Glomerular visceral epithelial cell (primary cell): ENCODE measurements at regions not wholly inside any gene's neighbourhood (a gene's known extent, or its start where the extent isn't known, plus 50 kb on each side); places are given as distances from the start of the nearest gene placed in this dataset.

Experiments
- DNase-seq: peaks from one replicate; pipeline ENCODE4 v3.0.0-alpha.2; 2016; ENCODE audit errors: extremely low spot score

DNA sequence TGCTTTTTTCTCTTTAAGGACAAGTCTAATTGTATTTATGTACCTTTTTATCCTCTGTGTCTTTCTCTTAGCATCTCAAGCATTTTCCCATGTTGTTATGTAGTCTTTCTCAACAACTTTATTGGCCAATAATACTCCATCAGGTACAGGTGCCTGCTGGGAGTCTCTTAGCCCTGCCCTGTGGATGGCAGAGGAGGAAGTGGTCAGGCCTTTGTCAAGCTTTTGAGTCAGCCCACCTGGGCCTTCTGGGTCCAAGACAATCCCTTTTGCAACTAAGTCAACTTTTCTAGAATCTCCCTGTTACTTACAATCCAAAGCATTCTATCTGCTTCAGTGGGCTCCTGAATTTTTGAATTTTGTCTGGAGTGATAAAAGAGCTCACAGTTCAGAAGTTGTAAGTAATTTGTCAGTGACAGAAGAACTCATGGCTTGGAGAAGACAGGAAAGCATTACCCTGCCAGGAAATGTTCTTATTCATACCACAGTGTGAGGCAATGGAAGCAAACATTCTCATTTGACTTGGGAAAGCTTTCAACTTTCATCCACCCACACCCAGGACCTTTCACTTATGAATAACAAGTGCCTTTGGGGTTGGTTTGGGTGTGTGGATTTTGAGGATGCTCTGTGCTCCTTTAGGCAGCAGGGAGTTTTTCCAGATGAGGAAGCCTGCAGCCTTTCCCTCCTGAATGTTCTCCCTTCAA lies 200.0 kb upstream of the S1PR3 start:
- no peak for DNase-seq

DNA sequence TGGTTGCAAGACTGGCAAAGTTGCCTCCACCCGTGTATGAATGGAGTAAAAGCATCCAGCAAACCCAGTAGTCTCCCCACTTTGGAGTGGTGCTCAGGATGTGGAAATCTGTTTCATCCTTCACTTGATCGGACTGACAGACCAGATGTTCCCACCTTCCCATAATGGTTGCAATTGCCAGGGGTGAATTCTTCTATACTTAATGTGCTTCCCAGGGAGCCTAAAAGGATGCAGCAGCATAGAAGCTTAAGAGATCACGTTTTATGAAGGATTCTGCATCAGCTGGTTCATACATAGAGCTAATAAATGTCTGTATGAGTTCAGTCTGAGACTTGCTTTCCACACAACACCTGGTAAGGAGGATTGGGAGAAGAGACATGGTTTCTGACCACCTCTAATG lies 198.8 kb upstream of the S1PR3 start:
- no peak for DNase-seq

DNA sequence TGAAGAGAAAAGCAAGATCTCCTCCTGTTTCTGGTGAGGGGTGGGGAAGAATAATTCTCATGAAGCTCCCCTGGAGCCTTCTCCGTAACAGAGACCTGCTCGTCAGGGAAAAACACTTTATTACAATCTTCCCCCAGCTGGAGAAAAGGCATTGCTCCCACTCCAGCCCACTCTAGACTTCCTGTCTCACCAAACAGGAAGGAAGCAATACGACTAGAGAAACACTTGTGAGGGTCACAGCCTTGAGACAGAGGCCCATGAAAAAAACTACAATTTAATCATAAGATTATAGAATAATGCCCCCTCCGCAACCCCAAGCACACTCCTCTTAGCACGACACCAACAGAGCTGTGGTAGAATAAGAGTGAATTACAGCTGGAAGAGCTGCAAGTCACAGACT lies 197.2 kb upstream of the S1PR3 start:
- DNase-seq: no peak

DNA sequence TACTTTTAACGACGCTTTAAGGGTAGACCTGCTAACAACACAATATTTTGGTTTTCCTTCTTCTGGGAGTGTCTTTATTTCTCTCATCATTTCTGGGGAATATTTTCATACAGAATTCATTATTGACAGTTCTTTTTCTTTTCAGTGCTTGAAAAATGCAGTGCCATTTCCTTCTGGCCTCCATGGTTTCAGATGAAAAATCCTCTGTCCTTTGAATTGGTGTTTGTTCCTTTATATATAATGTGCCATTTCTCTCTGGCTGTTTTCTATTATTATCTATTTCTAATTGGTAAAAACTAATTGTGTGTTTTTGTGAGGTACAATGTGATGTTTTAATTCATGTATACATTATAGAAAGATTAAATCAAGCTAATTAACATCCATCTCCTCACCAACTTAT lies 194.3 kb upstream of the S1PR3 start:
- no peak for DNase-seq

DNA sequence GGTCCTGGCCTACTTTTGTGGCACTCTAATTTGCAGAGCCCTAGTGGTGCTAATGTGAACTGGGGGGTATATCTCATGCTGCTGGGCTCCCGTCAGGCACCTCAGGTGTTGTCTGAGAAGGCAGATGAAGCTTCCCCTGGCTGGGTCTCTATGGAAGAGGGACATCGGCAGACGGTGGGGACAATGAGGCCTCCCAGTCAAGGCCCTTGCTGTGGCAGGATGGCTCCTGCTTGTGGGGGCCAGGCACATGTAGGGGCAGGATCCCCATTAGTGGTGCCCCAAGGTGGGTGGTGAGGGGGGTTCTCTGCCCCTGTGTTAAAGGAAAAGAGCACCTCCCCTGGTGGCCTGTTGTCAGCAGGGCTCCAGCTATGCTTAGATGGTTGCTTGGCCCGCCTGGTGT lies 192.8 kb upstream of the S1PR3 start:
- no peak for DNase-seq

DNA sequence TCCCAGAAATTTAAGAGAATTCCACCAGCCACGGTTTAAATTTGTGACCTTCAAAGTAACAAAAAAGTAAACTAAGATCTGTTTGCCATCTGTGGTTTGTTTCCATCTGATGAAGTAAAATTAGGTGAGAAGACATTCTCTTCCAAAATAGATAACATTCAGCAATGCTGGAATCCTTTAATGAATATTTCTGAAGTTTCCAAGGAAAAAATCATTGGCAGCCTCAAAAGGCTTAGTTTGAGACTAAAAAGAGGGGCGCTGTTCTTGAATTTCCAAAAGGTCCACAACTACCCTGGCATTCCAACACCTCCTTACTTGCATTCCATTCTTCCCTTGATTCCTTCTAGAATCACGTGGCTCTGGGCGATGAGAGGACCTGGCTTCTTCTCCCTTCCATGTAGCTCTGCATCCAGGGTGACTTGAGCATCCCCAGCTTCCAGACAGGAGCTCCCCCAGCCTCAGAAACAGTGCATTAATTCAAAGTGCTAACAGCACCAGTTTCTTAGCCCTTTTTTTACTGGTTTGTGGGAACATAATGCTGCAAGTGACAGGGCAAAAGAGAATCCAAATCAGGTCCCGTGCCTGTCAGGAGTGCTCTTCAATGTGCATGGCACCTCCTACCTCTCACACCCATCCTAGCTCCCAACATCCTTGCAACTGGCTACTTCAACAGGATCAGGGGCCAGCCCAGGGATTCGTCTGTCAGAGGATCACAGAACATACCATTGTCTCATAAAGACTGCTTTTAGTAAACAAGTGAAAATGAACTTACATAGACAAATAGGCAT lies 191.5 kb upstream of the S1PR3 start:
- no peak for DNase-seq

DNA sequence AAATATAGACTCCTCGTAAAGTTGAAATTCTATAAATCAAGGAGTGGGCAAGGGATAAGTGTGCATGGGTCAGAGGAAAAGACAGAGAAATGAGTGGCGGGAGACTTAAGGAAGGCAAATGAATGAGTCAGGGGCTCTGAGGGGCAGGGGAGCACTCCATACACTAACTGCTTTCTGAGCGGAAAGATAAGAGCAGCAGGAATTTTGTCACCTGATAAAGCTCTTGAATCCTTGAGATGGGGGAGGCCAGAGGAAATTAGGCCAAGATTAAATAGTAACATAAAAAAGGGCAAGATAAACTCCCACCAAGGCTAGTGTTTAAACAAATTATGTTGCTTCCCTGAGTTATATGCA lies 191.0 kb upstream of the S1PR3 start:
- no peak for DNase-seq

DNA sequence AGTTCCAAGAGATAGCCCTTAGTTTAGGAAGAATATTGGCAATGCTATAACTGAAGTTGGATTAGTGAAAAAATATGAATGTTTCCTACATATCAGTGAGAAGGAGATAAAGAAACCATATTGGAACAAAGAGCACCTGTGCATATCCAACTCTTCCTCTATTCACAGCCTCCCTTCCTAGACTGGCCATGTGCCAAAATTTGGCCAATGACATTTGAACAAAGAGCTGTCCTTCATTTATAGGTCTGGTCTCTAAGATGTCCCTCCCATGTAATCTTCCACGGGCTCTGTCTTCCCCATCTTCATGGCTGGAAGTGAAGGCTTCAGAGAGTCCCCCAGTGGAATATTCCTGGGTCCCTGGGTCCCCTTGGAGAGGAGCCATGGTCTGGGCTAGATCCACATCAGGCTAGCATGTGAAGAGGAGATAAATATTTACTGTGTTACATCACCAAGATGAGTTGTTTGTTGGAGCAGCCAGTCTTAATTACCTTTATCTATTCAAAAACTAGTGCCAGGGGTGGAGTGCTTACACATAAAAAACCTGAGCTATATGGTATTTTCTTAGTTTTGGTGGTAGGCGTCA lies 190.0 kb upstream of the S1PR3 start:
- no peak for DNase-seq

DNA sequence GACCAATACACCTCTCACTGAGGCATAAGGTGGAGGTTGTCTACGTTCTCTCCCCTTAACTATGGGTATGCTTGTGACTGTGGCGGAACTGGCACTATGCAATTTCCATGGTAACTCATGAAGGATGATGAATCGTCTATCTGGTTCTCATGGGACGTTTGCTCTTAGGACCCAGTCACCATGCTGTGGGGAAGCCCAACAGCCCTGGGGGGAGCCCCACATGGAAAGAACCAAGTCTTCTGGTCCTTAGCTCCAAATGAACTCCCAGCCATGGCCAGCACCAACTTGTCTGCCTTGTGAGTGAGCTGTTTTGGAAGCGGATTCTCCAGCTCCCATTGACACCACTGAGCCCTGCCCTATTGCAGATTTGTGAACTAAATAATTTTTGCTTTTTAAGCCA lies 188.7 kb upstream of the S1PR3 start:
- no peak for DNase-seq

DNA sequence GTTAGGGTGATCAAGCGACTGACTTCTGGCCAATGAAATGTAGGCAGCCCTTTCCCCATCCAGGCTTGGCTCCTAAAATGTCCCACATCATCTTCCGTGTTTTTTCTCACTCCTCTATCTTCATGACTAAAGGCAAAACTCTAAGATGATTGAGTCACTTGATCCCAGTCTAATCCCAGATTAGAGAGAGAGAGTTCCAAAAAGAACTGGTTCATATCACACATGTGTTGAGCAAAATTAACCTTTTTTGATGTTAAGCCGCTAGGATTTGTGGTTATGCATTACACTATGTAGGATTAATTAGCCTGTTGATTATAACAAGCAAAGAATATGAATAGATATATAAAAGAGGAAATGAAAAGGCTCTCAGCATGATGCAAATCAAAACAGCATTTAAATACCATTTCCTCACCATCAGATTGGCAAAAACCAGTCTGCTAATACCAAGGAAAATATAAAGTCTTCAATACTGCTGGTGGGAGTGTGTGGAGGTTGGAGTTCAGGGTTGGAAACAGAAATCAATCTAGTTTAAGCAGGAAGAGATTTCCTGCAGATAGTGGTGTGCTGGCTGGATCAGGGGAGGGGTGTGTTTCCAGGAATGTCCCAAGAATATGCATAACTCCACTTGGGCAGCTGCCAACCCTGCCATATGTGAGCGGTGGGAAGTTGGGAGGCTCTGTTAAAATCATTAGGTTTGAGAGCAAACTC lies 187.6 kb upstream of the S1PR3 start:
- DNase-seq: no peak

DNA sequence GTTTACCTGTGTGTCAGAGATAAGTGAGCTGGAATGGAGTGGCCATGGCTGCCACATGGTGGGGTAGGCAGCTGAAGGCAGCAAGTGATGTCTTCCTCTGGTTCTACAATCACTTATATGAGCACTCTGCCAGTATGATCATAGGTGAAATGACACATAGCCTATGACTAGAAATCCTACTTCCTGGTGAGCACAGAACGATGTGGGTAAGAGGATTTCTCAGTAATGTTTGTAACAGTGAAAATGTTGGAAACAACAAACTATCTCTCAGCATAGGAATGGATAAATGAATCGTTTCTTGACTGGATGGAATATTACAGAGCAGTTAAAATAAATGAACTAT lies 187.0 kb upstream of the S1PR3 start:
- no peak for DNase-seq

DNA sequence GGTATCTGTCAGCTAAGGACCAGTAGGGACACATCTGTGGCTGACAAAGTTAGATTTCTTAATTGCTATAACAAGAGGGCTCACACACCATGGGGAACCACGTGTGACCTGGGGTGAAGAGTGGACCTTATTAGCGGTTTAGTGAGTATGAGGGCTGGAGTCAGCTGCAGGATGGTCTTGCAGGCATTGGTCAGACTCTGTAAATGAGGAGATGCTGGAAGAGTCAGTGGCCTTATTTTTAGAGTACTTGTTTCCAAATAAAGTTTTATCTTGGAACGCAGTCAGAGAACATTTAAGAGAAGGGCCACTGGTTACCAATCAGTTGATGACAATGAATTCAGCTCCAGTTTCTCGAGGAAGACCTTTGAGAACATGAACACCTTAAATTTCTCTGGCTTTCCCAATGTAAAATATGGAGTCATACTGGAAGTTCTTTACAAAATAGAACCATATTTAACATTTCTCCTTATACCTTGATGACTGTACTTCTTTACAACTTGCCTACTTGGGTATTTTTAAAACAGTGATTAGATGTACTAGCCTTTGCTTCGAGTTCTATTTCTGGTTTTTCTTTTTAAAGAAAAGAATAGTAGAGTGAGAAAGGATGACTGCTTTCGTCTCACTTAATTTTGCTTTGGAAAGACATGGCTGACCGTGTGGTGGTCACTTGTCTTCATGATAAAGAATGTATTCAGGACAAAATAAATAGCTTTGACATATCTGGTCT lies 185.9 kb upstream of the S1PR3 start:
- DNase-seq: no peak

DNA sequence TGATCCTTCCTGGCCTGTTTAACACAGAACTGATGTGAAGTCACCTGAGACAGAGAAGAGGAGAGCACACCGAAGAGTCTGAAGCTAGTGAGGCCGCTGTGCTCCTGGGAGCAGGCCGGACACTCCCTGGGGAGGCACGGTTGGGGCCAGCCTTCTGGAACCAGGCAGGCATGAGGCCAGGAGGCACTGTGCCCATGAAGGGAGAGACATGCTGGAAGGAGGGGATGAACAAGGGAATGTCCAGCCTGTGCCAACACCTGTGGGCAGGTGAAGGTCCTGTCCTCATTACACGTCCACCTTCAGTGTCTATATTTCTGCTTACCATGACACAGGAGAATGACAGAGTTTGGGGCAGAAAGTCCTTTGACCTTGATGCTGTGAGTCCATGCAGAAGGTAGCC lies 183.8 kb upstream of the S1PR3 start:
- DNase-seq: no peak

DNA sequence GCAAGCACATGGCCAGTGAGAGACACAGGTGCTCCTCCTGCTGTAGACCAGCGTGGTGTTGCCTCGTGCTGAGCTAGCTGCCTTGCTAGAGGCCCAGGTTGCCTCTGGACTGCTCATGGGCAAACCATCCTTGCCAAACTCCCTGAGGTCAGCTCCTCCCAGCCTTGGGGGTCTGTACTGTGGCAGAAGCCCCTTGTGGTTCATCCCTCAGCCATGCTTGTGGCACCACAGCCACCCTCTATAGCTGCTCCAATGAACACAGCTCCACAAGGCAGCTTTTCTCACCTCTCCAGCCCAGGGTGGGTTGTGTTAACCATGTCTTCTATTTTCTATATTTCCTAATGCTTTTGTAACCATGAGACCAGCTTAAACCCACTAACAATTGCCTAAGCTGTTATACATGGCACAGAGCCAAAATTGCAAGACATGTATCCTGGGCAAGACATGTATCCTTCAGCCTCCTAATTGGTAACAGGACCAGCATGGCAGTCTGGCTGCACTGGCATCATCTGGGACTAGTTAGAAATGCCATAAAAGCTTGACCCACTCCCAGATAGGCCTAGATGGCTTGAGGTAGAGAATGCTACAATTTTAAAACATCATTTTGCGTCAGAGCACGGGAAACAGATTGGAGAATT lies 183.1 kb upstream of the S1PR3 start:
- DNase-seq: no peak

DNA sequence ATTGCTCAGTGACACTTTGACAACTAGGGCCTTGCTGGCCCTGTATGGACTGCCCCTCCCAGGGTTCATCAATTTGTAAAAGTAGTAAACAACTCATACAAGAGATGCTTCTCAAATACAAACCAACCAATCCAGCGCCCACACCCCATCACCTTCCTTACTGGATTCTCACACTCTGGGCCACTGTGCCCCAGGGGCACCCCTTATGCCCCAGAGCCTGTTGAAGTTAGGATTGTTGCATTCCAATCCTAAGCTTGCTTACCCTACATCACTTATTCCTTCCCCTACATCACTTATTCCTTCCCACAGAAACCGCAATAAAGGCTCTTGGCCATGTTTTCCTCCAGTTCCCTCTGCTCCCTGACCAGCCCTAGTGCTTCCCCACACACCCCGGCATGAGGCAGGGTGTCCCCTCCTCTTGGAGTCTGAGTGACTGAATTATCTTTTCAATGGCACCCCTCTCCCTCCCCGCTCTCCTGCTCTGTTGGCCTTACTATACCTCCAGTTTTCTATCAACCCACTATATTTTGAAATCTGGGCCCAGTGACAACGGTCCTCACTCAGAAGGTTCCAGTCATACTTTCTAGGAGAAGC lies 182.4 kb upstream of the S1PR3 start:
- DNase-seq: no peak

DNA sequence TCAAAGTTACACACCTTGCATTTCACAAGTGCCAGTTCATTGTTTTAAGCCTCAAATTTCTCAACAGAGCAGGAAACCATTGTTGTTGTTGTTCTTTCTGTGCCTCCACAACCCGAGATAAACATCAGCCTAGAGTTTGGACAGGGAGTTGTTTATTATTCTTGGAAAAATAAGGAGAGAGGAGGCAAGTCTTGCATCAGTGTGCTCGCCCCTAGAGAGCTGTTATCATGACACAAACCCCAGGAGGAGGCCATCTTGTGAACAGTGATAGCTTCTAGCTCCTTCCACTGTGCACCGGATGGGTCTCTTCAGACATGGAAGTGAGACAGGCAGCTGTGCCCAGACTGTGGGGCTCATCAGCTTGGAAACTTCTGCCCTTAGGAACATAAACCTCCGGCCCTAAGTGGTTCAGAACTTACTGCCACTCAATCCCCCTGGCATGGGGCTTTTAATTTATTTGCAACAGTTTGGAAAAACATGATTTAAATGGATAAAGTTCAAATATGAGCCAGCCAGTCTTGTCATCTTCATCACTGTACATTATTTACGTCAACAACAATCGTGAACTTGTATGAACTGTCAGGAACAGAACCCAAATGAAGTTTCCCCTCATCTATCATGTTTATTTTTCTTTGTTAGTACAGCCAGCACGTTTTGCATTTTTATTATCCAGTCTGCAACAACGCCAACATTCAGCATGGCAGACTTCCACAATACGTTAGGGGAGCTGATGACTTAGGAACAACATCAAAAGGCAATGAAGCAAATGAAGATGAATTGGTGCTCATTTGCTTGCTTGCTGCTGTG lies 181.7 kb upstream of the S1PR3 start:
- no peak for DNase-seq

DNA sequence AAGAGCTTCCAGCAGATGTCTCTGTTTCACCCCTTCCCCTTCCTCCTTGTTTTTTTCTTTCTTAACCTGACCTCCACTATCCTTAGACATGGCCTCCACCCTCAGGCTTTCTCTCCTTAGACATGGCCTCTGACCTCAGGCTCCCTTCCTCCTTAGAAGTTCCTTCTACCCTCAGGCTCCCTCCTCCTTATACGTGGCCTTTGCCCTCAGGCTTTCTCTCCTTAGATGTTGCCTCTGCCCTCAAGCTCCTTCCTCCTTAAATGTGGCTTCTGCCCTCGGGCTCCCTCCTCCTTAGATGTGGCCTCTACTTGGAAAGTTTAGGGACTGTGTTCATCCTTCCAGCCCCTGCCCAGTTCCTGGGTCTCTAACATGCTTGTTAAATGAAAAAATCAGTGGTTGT lies 180.4 kb upstream of the S1PR3 start:
- no peak for DNase-seq

DNA sequence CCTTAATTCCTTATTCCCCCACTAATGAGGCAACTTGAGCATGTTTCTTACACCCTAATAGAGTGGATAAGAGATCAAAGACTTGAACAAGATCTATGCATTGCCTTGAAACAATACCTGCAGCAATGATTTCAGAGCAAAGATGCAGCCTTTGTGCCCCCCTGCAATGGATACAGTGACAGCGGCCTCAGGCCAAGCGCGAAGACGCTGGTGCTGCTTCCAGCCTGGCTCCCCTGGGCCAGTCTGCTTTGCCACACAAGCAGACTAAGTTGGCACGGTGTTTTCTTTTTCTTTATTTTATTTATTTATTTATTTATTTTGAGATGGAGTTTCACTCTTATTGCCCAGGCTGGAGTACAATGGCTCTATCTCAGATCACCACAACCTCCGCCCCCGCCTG lies 179.8 kb upstream of the S1PR3 start:
- no peak for DNase-seq

DNA sequence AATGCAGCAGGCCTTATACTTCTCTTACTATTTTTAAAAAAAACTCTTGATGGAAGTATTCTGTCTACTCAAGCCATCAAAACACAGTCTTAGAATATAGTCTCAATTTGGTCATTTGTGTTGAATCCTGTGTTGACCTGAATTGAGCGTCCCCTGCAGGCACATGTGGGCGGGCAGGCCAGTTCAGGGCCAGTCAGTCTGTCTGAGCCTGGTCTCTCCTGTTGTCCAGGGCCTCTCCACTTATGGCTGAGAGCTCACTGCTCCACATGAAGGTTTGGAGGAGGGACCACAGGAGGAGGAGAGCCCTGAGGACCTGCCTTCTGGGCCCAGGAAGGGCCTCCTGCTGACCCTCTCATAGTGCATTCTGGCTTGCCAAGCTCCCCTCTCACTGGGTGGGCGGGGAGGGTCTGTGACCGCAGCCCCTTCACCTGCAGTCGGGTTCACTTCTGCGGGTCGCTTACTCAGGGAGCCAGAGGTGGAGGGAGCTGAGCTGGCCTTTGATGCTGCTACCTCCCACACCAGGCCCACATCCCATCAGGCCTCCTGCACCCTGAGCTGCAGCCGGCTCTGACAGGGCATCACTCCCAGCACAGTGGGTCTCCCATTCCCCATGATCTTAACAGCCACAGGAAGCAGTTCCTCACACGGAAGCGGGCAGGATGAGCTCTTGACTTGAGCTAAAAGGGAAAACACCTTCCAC lies 178.2 kb upstream of the S1PR3 start:
- DNase-seq: no peak
